ENCODE measurements at regions not wholly inside any gene's neighbourhood (a gene's known extent, or its start where the extent isn't known, plus 50 kb on each side); places are given as distances from the start of the nearest gene placed in this dataset.

- TF ChIP-seq CTCF (IDR thresholded peaks at IDR 0.05; ENCODE audit: low read depth, low read length, poor library complexity, severe bottlenecking) (no peak), EZH2phosphoT487 (IDR thresholded peaks at IDR 0.05; ENCODE audit: borderline replicate concordance, low read length) (no peak)
- no peaks in the 10 kb centered on the region for H3K27me3 ChIP-seq (ENCODE audit: control insufficient read depth, low read length)
These were observed 301.7 kb upstream of the KAZN start for GRCh38 chr1:14296795-14297194.

GRCh38 chr1:14297356-14297755 is 301.1 kb upstream of the KAZN start:
- Histone ChIP-seq H3K4me1 (ENCODE audit: control insufficient read depth, low read length) (no peaks in the 10 kb centered on the region), H3K4me3 (ENCODE audit: low read length) (no peak overlapping the region), H3K4me2 (ENCODE audit: low read length) (no peak overlapping the region), H4K20me1 (ENCODE audit: control insufficient read depth, insufficient read depth, low read depth, low read length) (no peaks in the 10 kb centered on the region), H3F3A (ENCODE audit: control insufficient read depth, insufficient read depth) (no peaks in the 10 kb centered on the region), H3K27me3 (ENCODE audit: control insufficient read depth, low read length) (no peaks in the 10 kb centered on the region), H3K9me3 (ENCODE audit: control insufficient read depth, insufficient read depth, low read length) (no peaks in the 10 kb centered on the region), H3K79me2 (ENCODE audit: control insufficient read depth, low read length) (no peaks in the 10 kb centered on the region), H3K27ac (ENCODE audit: low read depth, low read length) (no peak overlapping the region), H3K9me2 (replicated peaks; ENCODE audit: control insufficient read depth, low read length) (no peaks in the 10 kb centered on the region), H3K36me3 (ENCODE audit: control insufficient read depth, low read length) (no peaks in the 10 kb centered on the region)
- TF ChIP-seq CTCF (IDR thresholded peaks at IDR 0.05; ENCODE audit: low read depth, low read length, poor library complexity, severe bottlenecking) (no peak), EZH2phosphoT487 (IDR thresholded peaks at IDR 0.05; ENCODE audit: borderline replicate concordance, low read length) (no peak)

More at GRCh38 chr1:14296795-14297194, 301.7 kb upstream of the KAZN start:
- no peak overlapping the region for H3K4me2 ChIP-seq (ENCODE audit: low read length)
- no peaks in the 10 kb centered on the region for H3K79me2 ChIP-seq (ENCODE audit: control insufficient read depth, low read length)
- no peaks in the 10 kb centered on the region for H4K20me1 ChIP-seq (ENCODE audit: control insufficient read depth, insufficient read depth, low read depth, low read length)
- H3K9me2 ChIP-seq (replicated peaks; ENCODE audit: control insufficient read depth, low read length): no peaks in the 10 kb centered on the region
- H3K4me1 ChIP-seq (ENCODE audit: control insufficient read depth, low read length): no peaks in the 10 kb centered on the region
- H3K9me3 ChIP-seq (ENCODE audit: control insufficient read depth, insufficient read depth, low read length): no peaks in the 10 kb centered on the region
- H3K27ac ChIP-seq (ENCODE audit: low read depth, low read length): no peak overlapping the region
- no peak overlapping the region for H3K4me3 ChIP-seq (ENCODE audit: low read length)
- H3F3A ChIP-seq (ENCODE audit: control insufficient read depth, insufficient read depth): no peaks in the 10 kb centered on the region
- no peaks in the 10 kb centered on the region for H3K36me3 ChIP-seq (ENCODE audit: control insufficient read depth, low read length)

- no peaks in the 10 kb centered on the region for H4K20me1 ChIP-seq (ENCODE audit: control insufficient read depth, insufficient read depth, low read depth, low read length)
- no peaks in the 10 kb centered on the region for H3K36me3 ChIP-seq (ENCODE audit: control insufficient read depth, low read length)
- H3K27me3 ChIP-seq (ENCODE audit: control insufficient read depth, low read length): no peaks in the 10 kb centered on the region
- no peak overlapping the region for H3K4me3 ChIP-seq (ENCODE audit: low read length)
- no peaks in the 10 kb centered on the region for H3K79me2 ChIP-seq (ENCODE audit: control insufficient read depth, low read length)
- no peak overlapping the region for H3K4me2 ChIP-seq (ENCODE audit: low read length)
- no peak overlapping the region for H3K27ac ChIP-seq (ENCODE audit: low read depth, low read length)
- H3F3A ChIP-seq (ENCODE audit: control insufficient read depth, insufficient read depth): no peaks in the 10 kb centered on the region
- no peak for TF ChIP-seq EZH2phosphoT487 (IDR thresholded peaks at IDR 0.05; ENCODE audit: borderline replicate concordance, low read length)
- no peaks in the 10 kb centered on the region for H3K9me3 ChIP-seq (ENCODE audit: control insufficient read depth, insufficient read depth, low read length)
- H3K9me2 ChIP-seq (replicated peaks; ENCODE audit: control insufficient read depth, low read length): no peaks in the 10 kb centered on the region
- no peaks in the 10 kb centered on the region for H3K4me1 ChIP-seq (ENCODE audit: control insufficient read depth, low read length)
These were observed 299.7 kb upstream of the KAZN start for GRCh38 chr1:14298806-14299205.

- TF ChIP-seq EZH2phosphoT487 (IDR thresholded peaks at IDR 0.05; ENCODE audit: borderline replicate concordance, low read length): no peak
- no peak for TF ChIP-seq CTCF (IDR thresholded peaks at IDR 0.05; ENCODE audit: low read depth, low read length, poor library complexity, severe bottlenecking)
- Histone ChIP-seq H3K9me2 (replicated peaks; ENCODE audit: control insufficient read depth, low read length) (no peaks in the 10 kb centered on the region), H3K79me2 (ENCODE audit: control insufficient read depth, low read length) (no peaks in the 10 kb centered on the region), H3K4me1 (ENCODE audit: control insufficient read depth, low read length) (no peaks in the 10 kb centered on the region), H3K27ac (ENCODE audit: low read depth, low read length) (no peak overlapping the region), H4K20me1 (ENCODE audit: control insufficient read depth, insufficient read depth, low read depth, low read length) (no peaks in the 10 kb centered on the region), H3K27me3 (ENCODE audit: control insufficient read depth, low read length) (no peaks in the 10 kb centered on the region), H3K4me3 (ENCODE audit: low read length) (no peak overlapping the region), H3F3A (ENCODE audit: control insufficient read depth, insufficient read depth) (no peaks in the 10 kb centered on the region), H3K9me3 (ENCODE audit: control insufficient read depth, insufficient read depth, low read length) (no peaks in the 10 kb centered on the region), H3K36me3 (ENCODE audit: control insufficient read depth, low read length) (no peaks in the 10 kb centered on the region), H3K4me2 (ENCODE audit: low read length) (no peak overlapping the region)
These were observed 297.3 kb upstream of the KAZN start for GRCh38 chr1:14300991-14301703.

All from DOHH2 (cell line).